ENCODE measurements at regions not wholly inside any gene's neighbourhood (a gene's known extent, or its start where the extent isn't known, plus 50 kb on each side); places are given as distances from the start of the nearest gene placed in this dataset.

- no peak overlapping the region for H3K27ac ChIP-seq
- H3K27me3 ChIP-seq, result no peaks in the 10 kb centered on the region
- no peak for DNase-seq
- H3K4me3 ChIP-seq, result no peak overlapping the region
- no peak for TF ChIP-seq POLR2A (IDR thresholded peaks at IDR 0.05)
- TF ChIP-seq CTCF (IDR thresholded peaks at IDR 0.05), result no peak
- 50 to 65% (median 60%) methylated on average over 4 of the region's 4 CpGs for WGBS, 4 donors
- intact Hi-C loops (cut with DNase I), result no loop called here
- H3K36me3 ChIP-seq (replicated peaks in 1 of 2), result no peaks in the 10 kb centered on the region
- H3K9me3 ChIP-seq (replicated peaks in 1 of 3), result no peaks in the 10 kb centered on the region
- H3K4me1 ChIP-seq (replicated peaks in 1 of 2), result no peaks in the 10 kb centered on the region
Measured at GRCh38 chr11:130715085-130715876, 201.0 kb downstream of the SNX19 start.

- WGBS, 4 donors, result 35 to 62% (median 61%) methylated on average over 1 of the region's 1 CpG
- TF ChIP-seq POLR2A (IDR thresholded peaks at IDR 0.05), result no peak
- TF ChIP-seq CTCF (IDR thresholded peaks at IDR 0.05), result no peak
- DNase-seq, result no peak
- Histone ChIP-seq H3K27ac (no peak overlapping the region), H3K27me3 (no peaks in the 10 kb centered on the region), H3K4me1 (replicated peaks in 1 of 2) (no peaks in the 10 kb centered on the region), H3K4me3 (no peak overlapping the region), H3K9me3 (replicated peaks in 1 of 3) (no peaks in the 10 kb centered on the region), H3K36me3 (replicated peaks in 1 of 2) (no peaks in the 10 kb centered on the region)
- intact Hi-C loops (cut with DNase I), result no loop called here
Measured at GRCh38 chr11:130715877-130716220, 200.4 kb downstream of the SNX19 start.

- TF ChIP-seq CTCF (IDR thresholded peaks at IDR 0.05) (no peak), POLR2A (IDR thresholded peaks at IDR 0.05) (no peak)
- Histone ChIP-seq H3K27me3 (no peaks in the 10 kb centered on the region), H3K9me3 (replicated peaks in 1 of 3) (no peaks in the 10 kb centered on the region), H3K4me3 (no peak overlapping the region), H3K4me1 (replicated peaks in 1 of 2) (no peaks in the 10 kb centered on the region), H3K27ac (no peak overlapping the region), H3K36me3 (replicated peaks in 1 of 2) (no peaks in the 10 kb centered on the region)
- WGBS, 4 donors, result 71 to 79% (median 72%) methylated on average over 6 of the region's 6 CpGs
- DNase-seq, result no peak
- intact Hi-C loops (cut with DNase I), result no loop called here
Measured at GRCh38 chr11:130718120-130718519, 198.2 kb downstream of the SNX19 start.

GRCh38 chr11:130719220-130719915 lies 196.9 kb downstream of the SNX19 start:
- intact Hi-C loops (cut with DNase I), result no loop called here
- Histone ChIP-seq H3K27me3 (no peaks in the 10 kb centered on the region), H3K4me1 (replicated peaks in 1 of 2) (no peaks in the 10 kb centered on the region), H3K9me3 (replicated peaks in 1 of 3) (no peaks in the 10 kb centered on the region), H3K27ac (no peak overlapping the region), H3K4me3 (no peak overlapping the region), H3K36me3 (replicated peaks in 1 of 2) (no peaks in the 10 kb centered on the region)
- whole genome bisulfite sequencing, 4 donors, result 46 to 59% (median 50%) methylated on average over 14 of the region's 14 CpGs
- TF ChIP-seq POLR2A (IDR thresholded peaks at IDR 0.05), result no peak
- no peak for TF ChIP-seq CTCF (IDR thresholded peaks at IDR 0.05)
- no peak for DNase-seq
